Mesendoderm (in vitro differentiated cells): ENCODE measurements at regions not wholly inside any gene's neighbourhood (a gene's known extent, or its start where the extent isn't known, plus 50 kb on each side); places are given as distances from the start of the nearest gene placed in this dataset.

Experiments used
- DNase-seq: peaks from one replicate; pipeline ENCODE4 v3.0.0; 2013
- H2AK5ac ChIP-seq: 2 replicates; pipeline ENCODE4 v1.6.1; 2013; ENCODE audit warnings: low read length, inconsistent platforms
- H2BK120ac ChIP-seq: 2 replicates; pipeline ENCODE4 v1.6.1; 2013; ENCODE audit warnings: low read depth, mild to moderate bottlenecking, low read length, moderate library complexity, mixed read lengths
- H2BK15ac ChIP-seq: replicated peaks from 2 replicates; pipeline ENCODE4 v1.6.1; 2013; ENCODE audit warnings: low read depth, mild to moderate bottlenecking, moderate library complexity
- H2BK5ac ChIP-seq: 2 replicates; pipeline ENCODE4 v1.6.1; 2013; ENCODE audit warnings: low read length, inconsistent platforms
- H3K18ac ChIP-seq: 2 replicates; pipeline ENCODE4 v1.6.1; 2013; ENCODE audit warnings: mild to moderate bottlenecking, low read length, mixed read lengths
- H3K23ac ChIP-seq: one replicate; pipeline ENCODE4 v1.6.1; 2013; ENCODE audit warnings: low read length
- H3K27ac ChIP-seq: 2 replicates; pipeline ENCODE4 v1.5.1; 2013; ENCODE audit warnings: low read depth, mild to moderate bottlenecking, inconsistent platforms, low read length, moderate library complexity
- H3K27me3 ChIP-seq: 2 replicates; pipeline ENCODE4 v1.6.1; 2013; ENCODE audit warnings: low read length, control low read depth, mild to moderate bottlenecking, inconsistent platforms; ENCODE audit not compliant: insufficient read depth, poor library complexity
- H3K36me3 ChIP-seq: 2 replicates; pipeline ENCODE4 v1.6.1; 2013; ENCODE audit warnings: low read length, inconsistent platforms; ENCODE audit not compliant: control insufficient read depth, insufficient read depth
- H3K4ac ChIP-seq: one replicate; pipeline ENCODE4 v1.6.1; 2013; ENCODE audit warnings: low read depth, mild to moderate bottlenecking, low read length, moderate library complexity
- H3K4me1 ChIP-seq: 2 replicates; pipeline ENCODE4 v1.6.1; 2013; ENCODE audit warnings: low read depth, low read length, inconsistent platforms; ENCODE audit not compliant: control insufficient read depth
- H3K4me2 ChIP-seq: 2 replicates; pipeline ENCODE4 v1.6.1; 2013; ENCODE audit warnings: low read length
- H3K4me3 ChIP-seq: 2 replicates; pipeline ENCODE4 v1.5.1; 2013; ENCODE audit warnings: mild to moderate bottlenecking, low read length
- H3K56ac ChIP-seq: one replicate; pipeline ENCODE4 v1.6.1; 2013; ENCODE audit warnings: low read length
- H3K79me1 ChIP-seq: 2 replicates; pipeline ENCODE4 v1.6.1; 2013; ENCODE audit warnings: low read length, inconsistent platforms
- H3K79me2 ChIP-seq: 2 replicates; pipeline ENCODE4 v1.6.1; 2013; ENCODE audit warnings: mild to moderate bottlenecking, low read length; ENCODE audit not compliant: control insufficient read depth, insufficient read depth
- H3K9ac ChIP-seq: 2 replicates; pipeline ENCODE4 v1.6.1; 2013; ENCODE audit warnings: low read length, inconsistent platforms
- H4K5ac ChIP-seq: one replicate; pipeline ENCODE4 v1.6.1; 2013; ENCODE audit warnings: low read length
- H4K8ac ChIP-seq: one replicate; pipeline ENCODE4 v1.6.1; 2013; ENCODE audit warnings: low read depth, mild to moderate bottlenecking, control low read depth, low read length, moderate library complexity
- WGBS: extraction: QIAGEN DNeasy Blood & Tissue Kit; methylation state at CpG from one replicate; pipeline ENCODE4 v1.1.7; 2013; ENCODE audit warnings: low lambda C conversion rate, missing lambda C conversion rate; ENCODE audit not compliant: insufficient coverage; ENCODE audit errors: extremely low coverage; 5-methylcytosine and 5-hydroxymethylcytosine counted together

DNA sequence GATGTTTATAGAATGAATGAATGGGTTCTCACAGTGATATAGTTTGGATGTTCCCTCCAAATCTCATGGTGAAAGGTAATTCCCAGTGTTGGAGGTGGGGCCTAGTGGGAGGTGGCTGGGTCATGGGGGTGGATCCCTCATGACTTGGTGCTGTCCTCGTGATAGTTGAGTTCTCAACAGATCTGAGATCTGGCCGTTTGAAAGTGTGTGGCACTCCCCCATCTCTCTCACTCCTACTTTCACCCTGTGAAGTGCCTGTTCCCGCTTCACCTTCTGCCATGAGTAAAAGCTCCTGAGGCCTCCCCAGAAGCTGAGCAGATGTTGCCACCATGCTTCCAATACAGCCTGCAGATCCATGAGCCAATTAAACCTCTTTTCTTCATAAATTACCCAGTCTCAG, 170.8 kb upstream of the LINGO1 start:
- no peak overlapping the region for H3K4me2 ChIP-seq
- no peak overlapping the region for H4K8ac ChIP-seq
- no peaks in the 10 kb centered on the region for H3K27me3 ChIP-seq
- no peak overlapping the region for H3K9ac ChIP-seq
- no peak overlapping the region for H2BK15ac ChIP-seq
- no peak overlapping the region for H3K18ac ChIP-seq
- DNase-seq = no peak
- H2AK5ac ChIP-seq = no peak overlapping the region
- no peaks in the 10 kb centered on the region for H3K79me1 ChIP-seq
- no peak overlapping the region for H3K4ac ChIP-seq
- no peak overlapping the region for H3K27ac ChIP-seq
- H2BK5ac ChIP-seq = no peak overlapping the region
- H3K79me2 ChIP-seq = no peaks in the 10 kb centered on the region
- no peak overlapping the region for H3K56ac ChIP-seq
- no peak overlapping the region for H3K4me3 ChIP-seq
- H3K4me1 ChIP-seq = no peaks in the 10 kb centered on the region
- no peaks in the 10 kb centered on the region for H3K36me3 ChIP-seq
- H3K23ac ChIP-seq = no peak overlapping the region
- WGBS = no CpG with 5 or more reads among the region's 3 CpGs
- no peak overlapping the region for H4K5ac ChIP-seq
- H2BK120ac ChIP-seq = no peak overlapping the region

DNA sequence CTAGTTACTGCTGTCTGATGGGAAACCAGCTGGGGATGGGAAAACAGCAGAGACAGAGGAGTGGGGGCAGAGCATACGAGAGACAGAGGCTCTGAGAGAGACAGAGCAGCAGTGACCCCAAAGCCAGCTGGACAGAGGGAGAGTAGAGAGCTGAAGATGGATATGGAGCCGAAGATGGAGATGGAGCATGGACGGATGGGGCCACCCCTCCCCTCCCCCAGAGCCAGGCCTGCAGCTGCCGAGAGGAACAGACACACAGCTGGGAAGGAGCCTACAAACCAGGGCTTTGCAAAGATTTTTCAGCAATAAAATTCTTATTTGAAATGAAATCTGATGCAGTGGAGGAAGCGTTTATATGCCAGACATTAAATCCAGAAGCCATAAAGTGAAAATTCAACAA, 167.6 kb upstream of the LINGO1 start:
- no peak overlapping the region for H2BK15ac ChIP-seq
- H2BK5ac ChIP-seq = no peak overlapping the region
- H3K23ac ChIP-seq = no peak overlapping the region
- no peak overlapping the region for H3K4me2 ChIP-seq
- no peaks in the 10 kb centered on the region for H3K79me1 ChIP-seq
- H3K56ac ChIP-seq = no peak overlapping the region
- no peak overlapping the region for H4K5ac ChIP-seq
- no CpG with 5 or more reads among the region's 5 CpGs for WGBS
- no peak overlapping the region for H3K18ac ChIP-seq
- H4K8ac ChIP-seq = no peak overlapping the region
- H3K9ac ChIP-seq = no peak overlapping the region
- no peak overlapping the region for H3K27ac ChIP-seq
- H3K4me3 ChIP-seq = no peak overlapping the region
- no peaks in the 10 kb centered on the region for H3K4me1 ChIP-seq
- no peaks in the 10 kb centered on the region for H3K27me3 ChIP-seq
- H2BK120ac ChIP-seq = no peak overlapping the region
- H3K79me2 ChIP-seq = no peaks in the 10 kb centered on the region
- no peaks in the 10 kb centered on the region for H3K36me3 ChIP-seq
- H2AK5ac ChIP-seq = no peak overlapping the region
- DNase-seq = no peak
- no peak overlapping the region for H3K4ac ChIP-seq

DNA sequence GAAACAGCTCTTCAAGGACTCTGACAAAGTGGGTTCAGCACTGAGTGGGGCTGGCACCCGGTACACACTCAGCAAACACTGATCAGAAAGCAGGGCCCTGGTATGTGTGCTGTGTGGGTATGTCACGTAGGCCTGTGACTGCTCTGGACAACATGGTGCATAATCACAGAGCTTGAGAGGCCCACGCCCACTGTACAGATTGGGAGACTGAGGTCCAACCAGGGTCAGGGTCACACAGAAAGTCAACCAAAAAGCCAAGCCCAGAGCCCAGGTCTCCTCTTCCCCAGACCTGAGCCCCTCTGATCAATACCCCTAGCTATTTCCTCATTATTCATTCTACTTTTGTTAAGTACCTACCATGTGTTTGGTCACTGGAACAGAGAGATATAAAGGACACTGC, 166.1 kb upstream of the LINGO1 start:
- no CpG with 5 or more reads among the region's 3 CpGs for WGBS
- no peaks in the 10 kb centered on the region for H3K79me1 ChIP-seq
- H2BK5ac ChIP-seq = no peak overlapping the region
- H3K36me3 ChIP-seq = no peaks in the 10 kb centered on the region
- no peaks in the 10 kb centered on the region for H3K79me2 ChIP-seq
- no peak overlapping the region for H3K27ac ChIP-seq
- no peak overlapping the region for H3K23ac ChIP-seq
- H4K8ac ChIP-seq = no peak overlapping the region
- no peaks in the 10 kb centered on the region for H3K4me1 ChIP-seq
- H3K4me3 ChIP-seq = no peak overlapping the region
- H2BK120ac ChIP-seq = no peak overlapping the region
- no peak overlapping the region for H3K9ac ChIP-seq
- no peak overlapping the region for H3K4ac ChIP-seq
- H3K56ac ChIP-seq = no peak overlapping the region
- H2BK15ac ChIP-seq = no peak overlapping the region
- no peak overlapping the region for H3K18ac ChIP-seq
- DNase-seq = no peak
- H3K4me2 ChIP-seq = no peak overlapping the region
- H4K5ac ChIP-seq = no peak overlapping the region
- H3K27me3 ChIP-seq = no peaks in the 10 kb centered on the region
- no peak overlapping the region for H2AK5ac ChIP-seq

DNA sequence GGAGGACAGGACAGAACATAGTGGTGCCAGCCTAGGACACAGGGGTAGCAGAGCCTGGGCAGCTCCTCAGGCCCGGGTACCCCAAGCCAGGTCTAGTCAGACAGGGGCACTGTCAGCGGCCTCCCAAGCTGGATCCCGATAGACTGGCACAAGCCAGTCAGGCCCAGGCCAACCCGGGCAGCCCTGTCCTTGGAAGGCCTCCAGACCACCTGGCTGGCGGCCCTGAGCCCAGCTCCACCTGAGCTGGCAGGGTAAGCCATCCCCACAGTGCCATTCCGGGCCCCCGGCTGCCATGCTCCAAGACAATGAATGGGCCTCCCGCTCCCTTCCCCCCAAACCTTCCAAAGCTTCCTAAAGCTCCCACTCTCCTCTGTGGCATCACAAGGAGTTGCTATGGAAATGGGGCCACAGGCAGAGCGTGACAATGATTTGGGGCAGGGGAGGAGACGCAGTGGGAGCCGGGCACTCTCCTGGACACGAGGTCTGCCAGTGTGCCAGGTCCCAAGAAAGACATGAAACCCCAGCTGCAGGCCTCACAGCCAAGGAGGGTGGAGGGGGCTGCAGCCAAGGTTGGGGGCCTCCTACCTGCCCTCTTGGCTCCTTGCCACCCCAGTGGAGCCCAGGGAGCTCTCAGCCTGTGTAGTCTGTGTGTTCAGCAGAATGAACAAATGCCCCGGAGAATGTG, 165.6 kb upstream of the LINGO1 start:
- no peak overlapping the region for H3K4ac ChIP-seq
- no peaks in the 10 kb centered on the region for H3K79me2 ChIP-seq
- no peak overlapping the region for H2AK5ac ChIP-seq
- H4K8ac ChIP-seq = no peak overlapping the region
- H3K4me2 ChIP-seq = no peak overlapping the region
- no peak overlapping the region for H3K4me3 ChIP-seq
- DNase-seq = no peak
- H2BK15ac ChIP-seq = no peak overlapping the region
- H3K23ac ChIP-seq = no peak overlapping the region
- no peaks in the 10 kb centered on the region for H3K27me3 ChIP-seq
- no peak overlapping the region for H2BK5ac ChIP-seq
- no peak overlapping the region for H3K56ac ChIP-seq
- no peak overlapping the region for H3K9ac ChIP-seq
- H3K18ac ChIP-seq = no peak overlapping the region
- no peaks in the 10 kb centered on the region for H3K4me1 ChIP-seq
- no peaks in the 10 kb centered on the region for H3K36me3 ChIP-seq
- H2BK120ac ChIP-seq = no peak overlapping the region
- no CpG with 5 or more reads among the region's 13 CpGs for WGBS
- no peak overlapping the region for H4K5ac ChIP-seq
- no peak overlapping the region for H3K27ac ChIP-seq
- no peaks in the 10 kb centered on the region for H3K79me1 ChIP-seq

DNA sequence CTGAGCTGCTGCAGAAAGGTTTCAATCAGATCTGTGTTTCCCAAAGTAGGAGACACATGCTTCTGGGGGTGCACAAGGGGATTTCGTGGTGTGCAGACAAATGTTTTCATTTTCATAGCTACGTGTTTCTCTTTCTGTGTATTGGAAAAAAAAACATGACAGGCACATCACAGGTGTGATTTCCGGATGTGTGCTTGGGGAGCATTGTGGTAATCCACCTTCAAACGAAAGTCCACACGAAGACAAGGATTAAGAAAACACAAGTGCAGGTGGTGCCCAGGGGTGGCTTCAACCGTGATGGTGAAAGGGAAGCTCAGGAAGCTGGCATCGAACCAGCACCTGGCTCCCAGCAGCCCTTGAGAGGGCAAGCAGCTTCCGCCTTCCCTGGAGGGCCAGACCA, 164.6 kb upstream of the LINGO1 start:
- H3K27ac ChIP-seq = no peak overlapping the region
- H3K27me3 ChIP-seq = no peaks in the 10 kb centered on the region
- no peak overlapping the region for H3K9ac ChIP-seq
- no peak overlapping the region for H2AK5ac ChIP-seq
- no peak overlapping the region for H3K4me3 ChIP-seq
- H3K4me1 ChIP-seq = no peaks in the 10 kb centered on the region
- H2BK5ac ChIP-seq = no peak overlapping the region
- H2BK120ac ChIP-seq = no peak overlapping the region
- H4K5ac ChIP-seq = no peak overlapping the region
- H3K56ac ChIP-seq = no peak overlapping the region
- DNase-seq = no peak
- H3K4me2 ChIP-seq = no peak overlapping the region
- no peaks in the 10 kb centered on the region for H3K36me3 ChIP-seq
- no peak overlapping the region for H3K18ac ChIP-seq
- H4K8ac ChIP-seq = no peak overlapping the region
- no peak overlapping the region for H3K4ac ChIP-seq
- H3K79me2 ChIP-seq = no peaks in the 10 kb centered on the region
- WGBS = no CpG with 5 or more reads among the region's 8 CpGs
- H3K23ac ChIP-seq = no peak overlapping the region
- no peak overlapping the region for H2BK15ac ChIP-seq
- H3K79me1 ChIP-seq = no peaks in the 10 kb centered on the region

DNA sequence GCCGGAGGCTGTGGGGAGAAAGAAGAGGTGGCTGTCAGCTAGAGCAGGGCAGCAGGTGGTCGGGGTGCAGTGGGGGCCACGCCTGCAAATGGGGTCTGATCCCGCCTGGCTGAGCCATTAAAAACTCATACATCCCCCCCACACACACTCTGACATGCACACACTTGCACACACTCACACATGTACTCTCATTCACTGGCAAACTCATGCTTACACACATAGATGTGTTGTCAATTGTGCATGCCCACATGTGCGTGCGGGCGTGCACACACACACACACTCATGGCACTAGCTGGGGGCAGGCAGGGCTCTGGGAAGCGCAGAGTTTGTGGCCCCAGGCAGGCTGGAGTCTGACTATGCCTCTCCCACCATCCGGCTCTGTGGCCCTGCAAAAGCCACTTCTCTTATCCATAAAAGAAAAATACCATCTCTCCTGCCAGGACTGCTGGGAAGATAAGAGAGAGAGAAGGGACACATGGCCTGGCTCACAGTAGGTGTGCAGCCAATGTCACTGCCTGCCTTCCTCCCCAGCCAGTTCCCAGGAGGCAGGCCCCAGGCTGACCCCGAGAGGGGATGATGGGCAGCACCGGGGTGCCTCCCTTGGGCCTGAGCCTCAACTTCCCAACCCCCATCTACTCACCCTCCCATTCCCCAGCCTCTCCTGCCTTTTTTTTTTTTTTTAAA, 163.5 kb upstream of the LINGO1 start:
- Histone ChIP-seq H3K4me1 (no peaks in the 10 kb centered on the region), H4K5ac (no peak overlapping the region), H3K36me3 (no peaks in the 10 kb centered on the region), H3K4ac (no peak overlapping the region), H3K56ac (no peak overlapping the region), H3K27me3 (no peaks in the 10 kb centered on the region), H2BK15ac (no peak overlapping the region), H3K79me1 (no peaks in the 10 kb centered on the region), H2AK5ac (no peak overlapping the region), H3K4me2 (no peak overlapping the region), H3K27ac (no peak overlapping the region), H3K4me3 (no peak overlapping the region), H3K9ac (no peak overlapping the region), H3K79me2 (no peaks in the 10 kb centered on the region), H3K23ac (no peak overlapping the region), H2BK5ac (no peak overlapping the region), H3K18ac (no peak overlapping the region), H2BK120ac (no peak overlapping the region), H4K8ac (no peak overlapping the region)
- no CpG with 5 or more reads among the region's 11 CpGs for WGBS
- no peak for DNase-seq
